Endothelial cell (in vitro differentiated cells): ENCODE measurements at regions not wholly inside any gene's neighbourhood (a gene's known extent, or its start where the extent isn't known, plus 50 kb on each side); places are given as distances from the start of the nearest gene placed in this dataset.

ENCODE experiments used
- DNase-seq: peaks from one replicate; pipeline ENCODE4 v3.0.0; 2021; ENCODE audit warnings: low spot score
- H3K27ac Mint-ChIP-seq: one replicate; pipeline ENCODE4 v1.8.0; 2021; ENCODE audit warnings: mixed read lengths, inconsistent platforms; ENCODE audit not compliant: unreplicated experiment
- H3K27me3 Mint-ChIP-seq: one replicate; pipeline ENCODE4 v1.8.0; 2021; ENCODE audit warnings: mild to moderate bottlenecking, moderate library complexity, mixed read lengths, inconsistent platforms; ENCODE audit not compliant: unreplicated experiment
- H3K36me3 Mint-ChIP-seq: one replicate; pipeline ENCODE4 v1.8.0; 2021; ENCODE audit warnings: mild to moderate bottlenecking, low read depth, mixed read lengths, inconsistent platforms; ENCODE audit not compliant: unreplicated experiment
- H3K4me1 Mint-ChIP-seq: one replicate; pipeline ENCODE4 v1.8.0; 2021; ENCODE audit warnings: mild to moderate bottlenecking, mixed read lengths, inconsistent platforms; ENCODE audit not compliant: unreplicated experiment
- H3K4me3 Mint-ChIP-seq: one replicate; pipeline ENCODE4 v1.8.0; 2021; ENCODE audit warnings: mild to moderate bottlenecking, mixed read lengths, inconsistent platforms; ENCODE audit not compliant: unreplicated experiment
- H3K9me3 Mint-ChIP-seq: one replicate; pipeline ENCODE4 v1.8.0; 2021; ENCODE audit warnings: mixed read lengths, inconsistent platforms; ENCODE audit not compliant: unreplicated experiment
- CTCF ChIP-seq: fragments of 200-600 bp; sonication (generic); IDR thresholded peaks from one replicate; pipeline ENCODE4 v1.5.0; 2021; ENCODE audit warnings: antibody characterized with exemption; ENCODE audit not compliant: unreplicated experiment

GRCh38 chr9:28542928-28543327 is 969.6 kb upstream of the C9orf72 start:
- Mint-ChIP-seq H3K9me3 (no peaks in the 10 kb centered on the region), H3K36me3 (no peaks in the 10 kb centered on the region), H3K4me3 (no peak overlapping the region), H3K27ac (no peak overlapping the region), H3K4me1 (no peaks in the 10 kb centered on the region), H3K27me3 (no peaks in the 10 kb centered on the region)
- TF ChIP-seq CTCF: no peak
- no peak for DNase-seq

- H3K9me3 Mint-ChIP-seq: no peaks in the 10 kb centered on the region
- H3K4me1 Mint-ChIP-seq: no peaks in the 10 kb centered on the region
- H3K27me3 Mint-ChIP-seq: no peaks in the 10 kb centered on the region
- no peak overlapping the region for H3K27ac Mint-ChIP-seq
- H3K36me3 Mint-ChIP-seq: no peaks in the 10 kb centered on the region
- DNase-seq: no peak
- no peak for TF ChIP-seq CTCF
- H3K4me3 Mint-ChIP-seq: no peak overlapping the region
Observed at GRCh38 chr9:28547527-28547926, 974.2 kb upstream of the C9orf72 start.

- H3K27ac Mint-ChIP-seq: no peak overlapping the region
- H3K9me3 Mint-ChIP-seq: no peaks in the 10 kb centered on the region
- TF ChIP-seq CTCF: no peak
- DNase-seq: no peak
- no peaks in the 10 kb centered on the region for H3K4me1 Mint-ChIP-seq
- no peak overlapping the region for H3K4me3 Mint-ChIP-seq
- H3K27me3 Mint-ChIP-seq: no peaks in the 10 kb centered on the region
- H3K36me3 Mint-ChIP-seq: no peaks in the 10 kb centered on the region
Observed at GRCh38 chr9:28563291-28563934, 990.1 kb upstream of the C9orf72 start.

- H3K4me3 Mint-ChIP-seq: no peak overlapping the region
- no peaks in the 10 kb centered on the region for H3K9me3 Mint-ChIP-seq
- no peak for TF ChIP-seq CTCF
- H3K36me3 Mint-ChIP-seq: no peaks in the 10 kb centered on the region
- no peak overlapping the region for H3K27ac Mint-ChIP-seq
- H3K4me1 Mint-ChIP-seq: no peaks in the 10 kb centered on the region
- DNase-seq: no peak
- H3K27me3 Mint-ChIP-seq: no peaks in the 10 kb centered on the region
Observed at GRCh38 chr9:28583832-28584231, 1010.6 kb upstream of the C9orf72 start.

- TF ChIP-seq CTCF: no peak
- Mint-ChIP-seq H3K4me3 (no peak overlapping the region), H3K36me3 (no peaks in the 10 kb centered on the region), H3K4me1 (no peaks in the 10 kb centered on the region), H3K27ac (no peak overlapping the region), H3K9me3 (no peaks in the 10 kb centered on the region), H3K27me3 (no peaks in the 10 kb centered on the region)
- DNase-seq: no peak
Observed at GRCh38 chr9:28584542-28584941, 1011.3 kb upstream of the C9orf72 start.
